Body of pancreas (tissue), 4 donors: ENCODE measurements at regions not wholly inside any gene's neighbourhood (a gene's known extent, or its start where the extent isn't known, plus 50 kb on each side); places are given as distances from the start of the nearest gene placed in this dataset.

Experiments
- CTCF ChIP-seq, 7 experiments: fragments of 450-650 bp in 4 of 7; fragments of 200-600 bp in 3 of 7; sonication (generic) in 3 of 7; IDR thresholded peaks; one replicate each; pipeline ENCODE4 v1.5.1; 2016 to 2019; ENCODE audit warnings: antibody characterized with exemption in 7 of 7
- POLR2A ChIP-seq, 3 donors: fragments of 450-650 bp; IDR thresholded peaks; one replicate each; pipeline ENCODE4 v1.6.1; 2016; ENCODE audit warnings: antibody characterized with exemption in 3 of 3, mild to moderate bottlenecking in 2 of 3

DNA sequence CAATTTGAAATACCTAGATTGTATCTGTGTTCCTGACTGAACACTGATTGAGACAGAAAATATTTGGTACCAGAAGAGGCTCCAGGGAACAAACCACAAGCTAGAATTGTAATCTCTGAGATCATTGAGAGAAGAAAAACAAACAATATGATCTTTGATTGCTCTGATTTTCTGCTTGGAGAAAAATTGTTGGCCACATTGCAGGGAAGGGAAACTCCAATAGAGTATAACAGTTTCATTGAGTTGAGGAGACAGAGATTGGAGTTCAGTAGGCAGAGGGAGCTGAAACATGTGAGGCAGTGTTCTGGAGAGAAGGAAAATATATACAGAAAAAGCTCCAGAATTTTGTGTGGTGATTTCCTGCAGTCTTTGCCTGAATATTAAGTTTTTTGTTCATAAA is 158.2 kb downstream of the C4orf33 start:
- TF ChIP-seq CTCF (IDR thresholded peaks at IDR 0.05) (no peak), POLR2A (IDR thresholded peaks at IDR 0.05) (no peak)
